ENCODE measurements at regions not wholly inside any gene's neighbourhood (a gene's known extent, or its start where the extent isn't known, plus 50 kb on each side); places are given as distances from the start of the nearest gene placed in this dataset.

- no peak for DNase-seq (ENCODE audit: low read depth)
Observed at GRCh38 chr14:98234208-98234607, 1037.8 kb downstream of the BCL11B start.

GRCh38 chr14:98236314-98236713 lies 1035.7 kb downstream of the BCL11B start:
- no peak for DNase-seq (ENCODE audit: low read depth)

- DNase-seq (ENCODE audit: low read depth) = no peak
Observed at GRCh38 chr14:98237939-98238338, 1034.1 kb downstream of the BCL11B start.

GRCh38 chr14:98240376-98240775 lies 1031.6 kb downstream of the BCL11B start:
- DNase-seq (ENCODE audit: low read depth) = no peak

- DNase-seq (ENCODE audit: low read depth) = no peak
Observed at GRCh38 chr14:98242903-98243302, 1029.1 kb downstream of the BCL11B start.

- no peak for DNase-seq (ENCODE audit: low read depth)
Observed at GRCh38 chr14:98243332-98243731, 1028.7 kb downstream of the BCL11B start.

GRCh38 chr14:98244162-98244948 lies 1027.6 kb downstream of the BCL11B start:
- no peak for DNase-seq (ENCODE audit: low read depth)

- DNase-seq (ENCODE audit: low read depth) = no peak
Observed at GRCh38 chr14:98244966-98245569, 1026.9 kb downstream of the BCL11B start.

GRCh38 chr14:98249057-98249456 lies 1022.9 kb downstream of the BCL11B start:
- no peak for DNase-seq (ENCODE audit: low read depth)

- DNase-seq (ENCODE audit: low read depth) = no peak
Observed at GRCh38 chr14:98249476-98249875, 1022.5 kb downstream of the BCL11B start.

GRCh38 chr14:98252820-98253219 lies 1019.2 kb downstream of the BCL11B start:
- DNase-seq (ENCODE audit: low read depth) = no peak

GRCh38 chr14:98259881-98260280 lies 1012.1 kb downstream of the BCL11B start:
- no peak for DNase-seq (ENCODE audit: low read depth)

- DNase-seq (ENCODE audit: low read depth) = no peak
Observed at GRCh38 chr14:98262566-98262965, 1009.4 kb downstream of the BCL11B start.

GRCh38 chr14:98269533-98269932 lies 1002.5 kb downstream of the BCL11B start:
- no peak for DNase-seq (ENCODE audit: low read depth)

- no peak for DNase-seq (ENCODE audit: low read depth)
Observed at GRCh38 chr14:98270201-98270600, 1001.8 kb downstream of the BCL11B start.

- DNase-seq (ENCODE audit: low read depth) = no peak
Observed at GRCh38 chr14:98274596-98274995, 997.4 kb downstream of the BCL11B start.

GRCh38 chr14:98278800-98279199 lies 993.2 kb downstream of the BCL11B start:
- DNase-seq (ENCODE audit: low read depth) = no peak

GRCh38 chr14:98280436-98280835 lies 991.6 kb downstream of the BCL11B start:
- no peak for DNase-seq (ENCODE audit: low read depth)

GRCh38 chr14:98288825-98289224 lies 983.2 kb downstream of the BCL11B start:
- DNase-seq (ENCODE audit: low read depth) = no peak

GRCh38 chr14:98290596-98290995 lies 981.4 kb downstream of the BCL11B start:
- DNase-seq (ENCODE audit: low read depth) = no peak

- DNase-seq (ENCODE audit: low read depth) = no peak
Observed at GRCh38 chr14:98292191-98292590, 979.8 kb downstream of the BCL11B start.

- DNase-seq (ENCODE audit: low read depth) = no peak
Observed at GRCh38 chr14:98293576-98293975, 978.4 kb downstream of the BCL11B start.

- no peak for DNase-seq (ENCODE audit: low read depth)
Observed at GRCh38 chr14:98296895-98297294, 975.1 kb downstream of the BCL11B start.

GRCh38 chr14:98297567-98297966 lies 974.4 kb downstream of the BCL11B start:
- DNase-seq (ENCODE audit: low read depth) = no peak
